ENCODE measurements at regions not wholly inside any gene's neighbourhood (a gene's known extent, or its start where the extent isn't known, plus 50 kb on each side); places are given as distances from the start of the nearest gene placed in this dataset.

DNA sequence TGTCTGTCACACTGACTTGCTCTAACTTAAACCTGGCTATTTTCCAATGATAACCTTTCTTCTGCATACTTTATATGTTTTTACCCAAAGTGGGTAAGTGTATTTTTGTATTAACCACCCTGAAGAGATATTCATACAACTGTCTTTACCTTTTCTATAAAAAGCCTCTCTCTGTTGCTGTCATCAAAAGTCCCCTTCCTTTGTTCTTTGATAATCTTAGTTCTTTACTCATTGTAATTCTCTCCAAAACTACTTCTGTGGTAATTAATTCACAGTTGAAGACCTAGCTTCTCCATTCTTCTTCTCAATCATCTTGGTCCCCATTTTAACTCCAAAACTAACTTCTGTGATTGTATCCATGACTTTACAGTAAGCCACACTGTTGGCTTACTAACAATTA, 479.7 kb upstream of the MGAT4C start:
- POLR2A ChIA-PET, result no interaction called here
- H3K4me1 Mint-ChIP-seq (ENCODE audit: low read depth), result no peaks in the 10 kb centered on the region
- H3K9me3 Mint-ChIP-seq, result no peaks in the 10 kb centered on the region
- H3K4me3 Mint-ChIP-seq, result no peak overlapping the region
- intact Hi-C loops (cut with micrococcal nuclease), result no loop called here
- no peaks in the 10 kb centered on the region for H3K27me3 Mint-ChIP-seq
- CTCF ChIA-PET, result no interaction called here
- H3K27ac Mint-ChIP-seq, result no peak overlapping the region
- ATAC-seq (no peak), DNase-seq (no peak)
- H3K36me3 Mint-ChIP-seq (ENCODE audit: low read depth), result no peaks in the 10 kb centered on the region
- no peak for TF ChIP-seq CTCF (IDR thresholded peaks at IDR 0.05)

DNA sequence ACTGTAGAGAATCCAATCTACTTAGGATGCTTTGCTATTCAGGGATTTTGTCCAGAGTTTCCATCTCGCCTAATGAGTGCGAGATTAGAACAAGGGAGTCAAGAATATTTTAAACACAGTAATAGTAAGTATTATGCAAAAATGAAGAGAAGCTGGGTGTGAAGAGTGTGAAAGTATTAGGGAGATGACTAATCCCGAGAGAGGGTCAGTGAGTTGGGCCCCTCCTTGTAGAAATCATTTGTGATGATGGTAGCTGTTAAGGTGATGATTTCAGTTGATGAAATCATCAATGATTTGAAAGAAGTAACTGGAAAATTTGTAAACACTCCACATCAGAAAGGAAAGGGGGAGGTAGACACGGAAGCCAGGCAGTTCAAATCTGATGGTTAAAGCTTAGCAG, 478.9 kb upstream of the MGAT4C start:
- no peak for TF ChIP-seq CTCF (IDR thresholded peaks at IDR 0.05)
- no peaks in the 10 kb centered on the region for H3K36me3 Mint-ChIP-seq (ENCODE audit: low read depth)
- ChIA-PET POLR2A (no interaction called here), CTCF (interaction anchor here (1.2 kb wide), 1 partner anchor 10 kb away, joined by 3 read pairs; no protein-coding TSS in a partner anchor)
- intact Hi-C loops (cut with micrococcal nuclease), result no loop called here
- H3K4me1 Mint-ChIP-seq (ENCODE audit: low read depth), result no peaks in the 10 kb centered on the region
- no peak for ATAC-seq
- no peak overlapping the region for H3K27ac Mint-ChIP-seq
- no peak overlapping the region for H3K4me3 Mint-ChIP-seq
- no peaks in the 10 kb centered on the region for H3K27me3 Mint-ChIP-seq
- no peak for DNase-seq
- H3K9me3 Mint-ChIP-seq, result no peaks in the 10 kb centered on the region

- no peak for DNase-seq
- Mint-ChIP-seq H3K4me1 (ENCODE audit: low read depth) (no peaks in the 10 kb centered on the region), H3K4me3 (no peak overlapping the region), H3K27ac (no peak overlapping the region), H3K27me3 (no peaks in the 10 kb centered on the region), H3K9me3 (no peaks in the 10 kb centered on the region), H3K36me3 (ENCODE audit: low read depth) (no peaks in the 10 kb centered on the region)
- ATAC-seq, result no peak
- TF ChIP-seq CTCF (IDR thresholded peaks at IDR 0.05), result no peak
- ChIA-PET CTCF (no interaction called here), POLR2A (no interaction called here)
- intact Hi-C loops (cut with micrococcal nuclease), result no loop called here
Measured at GRCh38 chr12:86730233-86730632, 474.0 kb upstream of the MGAT4C start.

GRCh38 chr12:86729739-86730138, 473.5 kb upstream of the MGAT4C start:
- no peaks in the 10 kb centered on the region for H3K27me3 Mint-ChIP-seq
- ChIA-PET POLR2A (no interaction called here), CTCF (no interaction called here)
- no peak for TF ChIP-seq CTCF (IDR thresholded peaks at IDR 0.05)
- H3K4me3 Mint-ChIP-seq, result no peak overlapping the region
- H3K4me1 Mint-ChIP-seq (ENCODE audit: low read depth), result no peaks in the 10 kb centered on the region
- no peak overlapping the region for H3K27ac Mint-ChIP-seq
- ATAC-seq (no peak), DNase-seq (no peak)
- no peaks in the 10 kb centered on the region for H3K36me3 Mint-ChIP-seq (ENCODE audit: low read depth)
- intact Hi-C loops (cut with micrococcal nuclease), result no loop called here
- H3K9me3 Mint-ChIP-seq, result no peaks in the 10 kb centered on the region

DNA sequence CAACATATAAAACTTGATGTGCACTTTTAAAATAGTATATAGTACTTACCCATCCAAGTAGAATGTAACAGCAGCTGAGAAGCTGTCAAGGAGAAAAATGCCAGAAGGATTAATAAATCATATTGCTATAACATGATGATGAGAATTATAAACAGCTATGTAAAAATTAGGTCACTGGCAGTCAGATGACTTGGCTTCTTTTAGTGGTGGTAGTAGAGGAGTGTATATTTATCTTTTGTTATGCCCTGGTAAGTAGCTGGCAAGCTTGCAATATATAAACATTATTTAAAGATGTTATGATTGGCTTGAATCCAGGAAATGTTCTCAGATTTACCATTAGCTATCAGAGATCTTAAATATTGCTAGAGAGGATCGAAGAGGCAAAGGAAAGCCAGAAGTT, 471.0 kb upstream of the MGAT4C start:
- H3K36me3 Mint-ChIP-seq (ENCODE audit: low read depth), result no peaks in the 10 kb centered on the region
- no peak overlapping the region for H3K4me3 Mint-ChIP-seq
- no peak for ATAC-seq
- H3K4me1 Mint-ChIP-seq (ENCODE audit: low read depth), result no peaks in the 10 kb centered on the region
- no peak overlapping the region for H3K27ac Mint-ChIP-seq
- H3K27me3 Mint-ChIP-seq, result no peaks in the 10 kb centered on the region
- ChIA-PET POLR2A (no interaction called here), CTCF (no interaction called here)
- H3K9me3 Mint-ChIP-seq, result no peaks in the 10 kb centered on the region
- intact Hi-C loops (cut with micrococcal nuclease), result no loop called here
- TF ChIP-seq CTCF (IDR thresholded peaks at IDR 0.05), result no peak
- DNase-seq, result no peak
